GM18507 (cell line): ENCODE measurements at regions not wholly inside any gene's neighbourhood (a gene's known extent, or its start where the extent isn't known, plus 50 kb on each side); places are given as distances from the start of the nearest gene placed in this dataset.

Experiments used
- DNase-seq: peaks from one replicate; pipeline ENCODE4 v3.0.0; 2011; ENCODE audit warnings: low read depth; ENCODE audit not compliant: insufficient read length; ENCODE audit errors: extremely low spot score
- FAIRE-seq: peaks from 2 replicates; lab custom pipeline; 2011; peaks lifted over from hg19 to GRCh38; lab: Jason Lieb, UNC

GRCh38 chr13:62049992-62050391 is 634.3 kb upstream of the PCDH20 start:
- no peak for FAIRE-seq

GRCh38 chr13:62046512-62046911 is 630.9 kb upstream of the PCDH20 start:
- DNase-seq (no peak), FAIRE-seq (no peak)

More at GRCh38 chr13:62049992-62050391, 634.3 kb upstream of the PCDH20 start:
- no peak for DNase-seq

GRCh38 chr13:62043600-62043999 is 628.0 kb upstream of the PCDH20 start:
- FAIRE-seq (no peak), DNase-seq (no peak)

- DNase-seq (no peak), FAIRE-seq (no peak)
Observed at GRCh38 chr13:62040806-62041205, 625.2 kb upstream of the PCDH20 start.

GRCh38 chr13:62040078-62040477 is 624.4 kb upstream of the PCDH20 start:
- FAIRE-seq (no peak), DNase-seq (no peak)

- DNase-seq: no peak
- no peak for FAIRE-seq
Observed at GRCh38 chr13:62038214-62038613, 622.6 kb upstream of the PCDH20 start.

- no peak for FAIRE-seq
- DNase-seq: no peak
Observed at GRCh38 chr13:62035981-62036380, 620.3 kb upstream of the PCDH20 start.

GRCh38 chr13:62033934-62034333 is 618.3 kb upstream of the PCDH20 start:
- FAIRE-seq: no peak
- DNase-seq: no peak

GRCh38 chr13:62022369-62022768 is 606.7 kb upstream of the PCDH20 start:
- no peak for FAIRE-seq

GRCh38 chr13:62019858-62020257 is 604.2 kb upstream of the PCDH20 start:
- DNase-seq (no peak), FAIRE-seq (no peak)

More at GRCh38 chr13:62022369-62022768, 606.7 kb upstream of the PCDH20 start:
- no peak for DNase-seq

GRCh38 chr13:62014299-62014698 is 598.6 kb upstream of the PCDH20 start:
- FAIRE-seq (no peak), DNase-seq (no peak)

GRCh38 chr13:62003452-62003851 is 587.8 kb upstream of the PCDH20 start:
- FAIRE-seq (no peak), DNase-seq (no peak)

GRCh38 chr13:61994174-61994573 is 578.5 kb upstream of the PCDH20 start:
- no peak for DNase-seq
- FAIRE-seq: no peak

GRCh38 chr13:61989978-61990377 is 574.3 kb upstream of the PCDH20 start:
- FAIRE-seq: no peak
- no peak for DNase-seq

- FAIRE-seq (no peak), DNase-seq (no peak)
Observed at GRCh38 chr13:61988810-61989209, 573.2 kb upstream of the PCDH20 start.

GRCh38 chr13:61975001-61975400 is 559.4 kb upstream of the PCDH20 start:
- no peak for FAIRE-seq

GRCh38 chr13:61965756-61966155 is 550.1 kb upstream of the PCDH20 start:
- DNase-seq (no peak), FAIRE-seq (no peak)

More at GRCh38 chr13:61975001-61975400, 559.4 kb upstream of the PCDH20 start:
- DNase-seq: no peak

- FAIRE-seq: no peak
- no peak for DNase-seq
Observed at GRCh38 chr13:61960981-61961380, 545.3 kb upstream of the PCDH20 start.

GRCh38 chr13:61954092-61954491 is 538.4 kb upstream of the PCDH20 start:
- DNase-seq: no peak
- FAIRE-seq: no peak

- DNase-seq (no peak), FAIRE-seq (no peak)
Observed at GRCh38 chr13:61950828-61951227, 535.2 kb upstream of the PCDH20 start.

- DNase-seq (no peak), FAIRE-seq (no peak)
Observed at GRCh38 chr13:61944329-61944929, 528.8 kb upstream of the PCDH20 start.

GRCh38 chr13:61935710-61936109 is 520.1 kb upstream of the PCDH20 start:
- no peak for DNase-seq
- no peak for FAIRE-seq
